NCI-H146 (cell line): ENCODE measurements at regions not wholly inside any gene's neighbourhood (a gene's known extent, or its start where the extent isn't known, plus 50 kb on each side); places are given as distances from the start of the nearest gene placed in this dataset.

Experiments used
- DNase-seq: peaks from one replicate; lab custom pipeline; 2025; lab: John Stamatoyannopoulos, UW

DNA sequence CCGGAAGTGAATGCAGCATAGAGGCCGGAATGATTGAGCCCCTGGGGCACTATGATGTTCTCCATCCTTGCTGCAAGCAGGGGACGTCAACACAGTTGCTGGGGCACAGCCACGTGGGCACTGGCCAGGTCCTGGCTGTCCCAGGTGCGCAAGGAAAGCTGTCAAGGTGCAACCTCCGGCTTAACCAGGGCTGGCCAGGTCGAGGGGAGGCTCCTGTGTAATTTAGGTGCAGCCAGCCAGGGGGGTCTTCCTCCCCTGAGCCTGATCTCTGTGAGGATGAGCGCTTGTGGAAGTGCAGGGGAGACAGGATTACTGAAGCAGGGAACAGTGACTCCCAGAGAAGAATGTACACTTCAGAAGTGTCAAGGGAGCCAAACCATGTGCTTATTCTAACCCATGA is 852.8 kb upstream of the TMEM132C start:
- no peak for DNase-seq

DNA sequence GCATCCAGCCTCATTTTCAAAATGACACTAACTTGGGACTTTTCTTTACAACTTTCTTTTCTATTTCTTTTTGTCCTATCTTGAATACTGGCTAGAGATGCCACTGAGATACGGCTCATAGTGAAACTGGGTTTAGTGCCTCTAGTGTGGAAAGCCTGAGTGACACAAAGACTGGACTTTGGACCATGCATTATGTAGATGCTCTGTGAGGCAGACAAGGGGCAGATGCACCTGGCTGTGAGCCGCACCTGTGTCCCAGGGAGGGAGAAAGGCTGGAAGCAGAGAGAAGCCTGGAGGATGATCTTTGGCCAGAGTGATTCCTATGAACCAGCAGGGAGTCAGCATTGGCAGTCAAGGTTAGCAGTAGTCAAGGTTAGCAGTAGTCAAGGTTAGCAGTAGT is 852.3 kb upstream of the TMEM132C start:
- peak; percentile 88 for DNase-seq

DNA sequence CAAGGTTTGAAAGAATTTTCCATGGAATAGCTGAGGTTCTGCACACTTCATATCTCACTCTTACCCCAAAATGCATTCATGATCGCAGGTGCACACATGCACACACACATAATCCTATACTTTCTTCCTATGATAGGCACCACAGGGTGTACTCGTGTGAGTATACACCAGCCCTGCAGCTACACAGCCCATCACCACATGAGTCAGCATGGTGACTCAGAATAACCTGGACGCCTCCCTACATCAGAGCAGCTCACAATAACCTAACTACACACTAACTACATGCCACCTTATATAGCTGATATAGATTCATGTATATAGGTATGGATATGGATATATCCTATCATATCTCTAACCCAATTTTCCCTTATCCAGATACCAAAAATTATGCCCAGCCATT is 850.2 kb upstream of the TMEM132C start:
- DNase-seq: no peak

DNA sequence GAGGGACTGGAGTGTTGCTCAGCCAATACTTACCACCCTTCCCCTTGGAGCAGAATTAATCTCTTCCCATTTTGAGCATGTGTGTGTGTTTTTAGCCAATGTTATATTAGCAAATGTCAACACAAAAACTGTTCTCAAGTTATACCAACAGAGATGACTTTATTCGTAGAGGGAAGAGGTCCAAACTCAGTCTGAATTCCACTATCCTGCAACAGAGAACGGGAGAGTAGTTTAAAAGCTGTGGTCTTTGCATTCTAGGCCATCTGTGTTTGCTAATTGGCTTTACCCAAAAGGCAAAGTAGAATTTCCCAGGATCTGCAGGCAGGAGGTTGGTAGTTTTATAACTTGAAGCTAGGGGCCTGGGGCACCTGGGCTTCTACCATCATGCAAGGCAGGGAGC is 847.9 kb upstream of the TMEM132C start:
- no peak for DNase-seq

DNA sequence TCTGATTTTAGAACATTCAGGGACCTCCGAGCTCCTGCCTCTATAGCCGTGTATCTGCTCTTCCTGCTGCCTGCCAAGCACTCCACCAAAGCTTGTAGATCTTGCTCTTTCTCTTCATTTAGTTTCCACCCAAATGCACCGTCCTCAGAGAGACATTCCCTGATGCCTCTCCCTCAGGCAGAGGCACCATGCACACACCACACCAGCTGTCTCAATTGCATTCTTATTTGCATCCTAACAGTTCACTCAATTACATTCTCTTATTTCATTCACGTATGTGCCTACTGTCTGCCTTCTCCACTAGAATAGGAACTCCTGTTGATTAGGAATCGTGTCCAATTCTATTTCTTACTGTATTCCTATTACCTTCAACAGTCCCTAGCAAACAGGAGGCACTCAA is 845.4 kb upstream of the TMEM132C start:
- DNase-seq: no peak

DNA sequence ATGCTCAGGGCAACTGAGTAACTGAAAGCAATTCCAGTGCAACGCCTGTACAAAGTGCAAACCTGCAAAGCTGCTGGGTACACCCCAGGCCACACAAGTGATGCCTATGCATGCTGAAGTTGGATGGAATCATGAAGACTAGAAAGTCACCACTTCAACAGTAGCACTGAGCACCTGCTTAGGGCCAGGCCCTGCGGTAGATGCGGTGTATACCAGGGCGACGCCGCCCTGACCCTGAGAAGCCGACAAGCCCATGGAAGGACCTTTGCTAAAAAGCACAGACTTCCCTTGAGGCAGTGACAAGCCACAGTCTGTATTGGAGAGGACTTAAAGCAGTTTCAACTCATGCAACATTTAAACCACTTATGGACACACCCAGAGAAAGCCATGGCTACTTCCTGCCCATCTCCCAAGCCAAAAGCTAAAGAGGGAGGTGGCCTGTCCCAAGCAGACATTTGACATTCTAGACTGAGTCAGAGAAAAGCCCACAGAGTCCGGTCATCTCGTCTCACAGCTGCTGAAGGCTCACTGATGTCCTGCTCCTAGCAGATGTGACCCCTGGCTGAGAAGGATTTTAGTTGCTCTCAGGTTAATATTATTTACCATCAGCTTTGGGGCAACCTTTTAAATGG is 843.9 kb upstream of the TMEM132C start:
- no peak for DNase-seq

DNA sequence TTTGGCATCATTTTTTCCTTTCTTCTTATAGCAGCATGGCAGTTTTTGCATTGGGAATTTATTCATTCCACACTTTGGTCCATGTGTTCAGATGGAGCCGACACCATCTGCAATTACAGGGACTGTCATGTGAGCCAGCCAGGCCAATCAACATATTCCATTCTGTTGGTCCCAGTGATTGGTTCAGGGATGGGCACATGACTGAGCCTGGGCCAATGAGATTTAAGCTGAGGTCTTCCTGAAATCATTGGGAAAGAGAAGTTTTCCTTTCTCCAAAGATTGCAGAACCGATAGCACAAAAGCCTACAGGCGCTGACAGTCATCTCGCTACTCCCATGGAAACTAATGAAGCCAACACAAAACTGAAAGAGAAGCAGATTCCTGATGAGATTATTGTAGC is 841.5 kb upstream of the TMEM132C start:
- DNase-seq: no peak

DNA sequence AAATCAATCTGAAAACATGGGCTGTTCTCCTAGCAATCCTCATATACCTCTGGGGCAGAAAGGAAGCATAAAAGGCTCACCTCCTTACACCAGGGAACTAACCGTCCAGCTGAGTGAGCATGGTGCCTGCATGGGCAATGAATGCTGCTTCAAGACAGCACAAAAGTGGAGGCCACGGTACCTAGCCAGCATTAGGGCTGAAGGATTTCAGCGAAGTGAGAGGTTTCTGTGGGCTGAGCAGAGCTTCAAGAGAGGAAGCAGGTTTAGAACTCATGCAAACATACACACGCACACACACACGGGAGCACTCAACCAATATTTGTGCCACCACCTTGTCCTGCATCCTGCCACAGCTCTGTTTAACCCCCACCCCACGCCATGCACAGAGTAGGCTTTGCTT is 838.5 kb upstream of the TMEM132C start:
- no peak for DNase-seq

DNA sequence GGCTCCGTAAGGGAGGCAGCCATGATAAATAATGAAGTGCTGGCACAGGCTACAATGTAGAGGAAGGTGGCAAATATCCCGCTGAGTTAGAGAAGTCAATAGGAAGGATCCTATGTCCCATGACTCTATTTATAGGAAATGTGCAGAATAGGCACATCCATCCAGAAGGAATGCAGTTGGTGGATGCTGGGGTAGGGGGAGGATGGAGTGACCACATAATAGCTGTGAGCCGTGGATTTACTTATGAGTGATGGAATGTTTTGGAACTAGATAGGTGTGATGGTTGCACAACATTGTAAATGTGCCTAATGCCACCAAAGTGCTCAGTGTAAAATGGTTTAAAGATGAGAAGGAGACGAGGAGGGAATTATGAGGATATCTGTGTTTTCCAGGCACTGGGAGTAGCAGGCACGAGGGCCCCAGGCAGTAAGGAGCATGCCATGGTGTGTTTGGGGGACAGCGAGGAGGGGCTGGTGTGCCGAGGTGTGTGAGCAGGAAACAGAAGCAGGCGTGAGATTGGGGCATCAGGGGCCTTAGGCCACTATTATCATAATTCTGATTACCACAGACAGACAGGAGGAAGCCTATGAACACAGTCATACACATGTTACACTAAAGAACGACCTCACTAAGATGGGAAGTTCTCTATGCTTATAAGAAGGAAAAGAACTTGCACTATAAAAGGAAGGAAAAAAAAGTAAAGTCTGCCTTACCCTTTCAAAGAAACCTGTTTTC is 837.3 kb upstream of the TMEM132C start:
- DNase-seq: no peak

DNA sequence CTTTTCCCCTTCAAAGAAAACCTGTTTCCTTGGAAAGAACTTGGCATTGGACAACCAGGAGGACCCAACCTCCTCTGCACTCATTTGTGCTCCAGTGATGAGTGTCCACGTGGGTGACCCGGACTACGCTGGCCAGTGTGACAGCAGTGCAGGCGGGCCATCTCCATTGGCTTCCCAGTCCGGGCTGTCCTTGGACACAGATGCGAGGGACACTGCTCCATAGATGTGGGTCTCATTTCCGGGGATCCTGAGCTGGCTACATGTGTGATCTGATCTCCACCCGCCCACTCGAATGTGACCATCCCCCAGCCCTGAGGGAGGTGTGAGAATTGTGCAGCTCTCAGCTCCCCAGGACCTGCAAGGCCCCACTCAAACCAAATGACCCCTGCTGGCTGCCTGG is 836.6 kb upstream of the TMEM132C start:
- no peak for DNase-seq

DNA sequence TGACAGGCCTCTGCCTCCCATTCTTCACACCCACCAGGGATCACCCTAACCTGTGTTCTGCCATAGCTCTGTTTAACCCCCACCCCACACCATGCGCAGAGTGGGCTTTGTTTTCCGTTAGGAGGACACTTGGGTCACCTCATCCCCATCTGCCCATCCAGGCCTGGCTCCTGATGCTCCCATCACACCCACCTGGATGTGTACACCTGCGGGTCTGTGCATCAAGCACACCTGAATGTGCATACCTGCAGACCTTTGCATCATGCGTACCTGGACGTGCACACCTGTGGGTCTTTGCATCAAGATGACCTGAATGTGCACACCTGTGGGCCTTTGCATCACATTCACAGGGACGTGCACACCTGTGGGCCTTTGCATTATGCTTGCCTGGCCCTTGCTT is 835.8 kb upstream of the TMEM132C start:
- no peak for DNase-seq

DNA sequence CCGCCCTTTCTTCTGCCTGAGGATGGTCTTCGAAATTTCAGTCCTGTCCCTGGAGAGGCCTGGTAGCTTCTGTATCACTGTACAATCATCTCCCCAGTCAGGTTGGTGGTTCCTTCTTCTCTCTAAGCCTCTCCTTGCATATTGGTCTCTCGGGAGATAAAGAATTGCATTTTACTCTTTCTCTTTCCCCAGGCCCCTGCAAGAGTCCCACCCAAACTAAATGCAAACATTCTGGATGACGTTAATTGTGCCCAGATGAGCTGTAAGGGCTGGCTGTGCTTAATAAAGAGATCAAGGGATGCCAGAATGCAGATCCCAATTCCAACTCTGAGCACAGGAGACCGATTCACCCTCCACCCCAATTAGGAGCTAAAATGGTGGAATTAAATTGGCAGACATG is 835.4 kb upstream of the TMEM132C start:
- DNase-seq: no peak

DNA sequence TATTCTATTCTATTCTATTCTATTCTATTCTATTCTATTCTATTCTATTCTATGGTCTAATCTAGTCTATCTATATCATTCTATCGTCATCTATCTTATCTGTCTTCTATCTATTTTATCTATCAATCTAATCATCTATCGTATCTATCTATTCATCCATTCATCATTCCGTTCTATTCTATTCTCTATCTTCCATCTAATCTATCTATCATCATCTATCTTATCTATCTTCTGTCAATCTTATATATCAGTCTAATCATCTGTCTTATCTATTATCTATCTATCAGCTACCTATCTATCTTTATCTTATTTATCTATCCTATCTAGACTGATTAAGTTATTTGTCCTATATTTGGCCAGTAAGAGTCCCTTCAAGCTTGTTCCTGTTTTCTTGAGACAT is 831.5 kb upstream of the TMEM132C start:
- DNase-seq: no peak

DNA sequence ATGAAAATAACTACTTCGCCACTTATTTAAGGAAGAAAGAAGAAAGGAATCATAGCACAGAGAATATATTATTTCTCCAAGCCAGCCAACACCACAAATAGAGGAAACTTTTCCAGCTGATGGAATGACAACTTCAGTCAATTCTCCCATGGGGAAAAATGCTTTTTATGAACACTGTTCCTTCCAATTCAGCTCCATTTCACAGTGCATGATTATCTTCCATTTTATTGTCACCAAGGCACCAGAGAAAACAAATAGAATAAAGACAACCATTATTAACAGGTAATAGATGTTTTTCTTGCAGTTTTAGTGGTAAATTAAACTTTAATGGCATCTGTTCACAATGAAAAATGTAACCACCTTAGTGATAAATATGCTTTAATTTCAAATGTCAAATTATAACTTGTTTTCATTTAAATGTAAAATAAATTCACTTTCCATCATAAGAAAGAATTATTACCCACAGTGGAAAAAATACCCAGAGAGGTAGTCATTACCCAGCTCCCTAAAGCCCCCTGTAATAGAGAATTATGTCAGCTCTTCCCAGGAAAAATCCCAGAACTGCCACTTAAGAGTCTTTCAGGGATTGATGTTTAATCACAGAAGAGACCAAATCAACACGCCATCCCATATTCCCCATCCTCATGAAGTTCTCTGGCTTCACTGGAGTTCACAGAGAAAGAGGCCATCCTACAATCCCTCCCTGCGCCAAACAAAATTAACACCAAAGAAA is 828.3 kb upstream of the TMEM132C start:
- no peak for DNase-seq

DNA sequence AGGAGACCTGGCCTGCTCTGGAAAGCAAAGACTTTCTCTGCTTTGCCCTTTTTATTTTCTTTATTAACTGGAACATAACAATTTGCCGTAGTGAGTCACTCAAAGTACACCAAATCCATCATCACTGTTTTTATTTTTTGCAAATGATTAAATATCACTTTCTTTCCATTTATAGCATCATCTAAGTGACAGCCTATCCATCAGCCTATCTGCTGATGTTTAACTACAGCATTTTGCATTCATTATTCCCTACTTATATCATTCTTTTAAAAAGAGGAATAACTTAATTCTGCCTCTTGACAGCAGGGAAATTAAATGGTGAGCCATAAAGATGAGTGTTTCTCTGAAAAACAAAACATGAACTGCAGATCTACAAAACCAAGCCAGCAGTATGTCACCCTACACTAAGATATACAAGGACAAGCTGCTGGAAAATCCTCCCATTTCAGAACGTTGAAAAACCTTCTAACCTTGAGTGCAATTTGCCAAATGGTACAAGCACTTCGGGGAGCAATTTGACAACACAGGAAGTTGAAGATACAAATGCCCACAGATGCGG is 821.3 kb upstream of the TMEM132C start:
- DNase-seq: no peak

DNA sequence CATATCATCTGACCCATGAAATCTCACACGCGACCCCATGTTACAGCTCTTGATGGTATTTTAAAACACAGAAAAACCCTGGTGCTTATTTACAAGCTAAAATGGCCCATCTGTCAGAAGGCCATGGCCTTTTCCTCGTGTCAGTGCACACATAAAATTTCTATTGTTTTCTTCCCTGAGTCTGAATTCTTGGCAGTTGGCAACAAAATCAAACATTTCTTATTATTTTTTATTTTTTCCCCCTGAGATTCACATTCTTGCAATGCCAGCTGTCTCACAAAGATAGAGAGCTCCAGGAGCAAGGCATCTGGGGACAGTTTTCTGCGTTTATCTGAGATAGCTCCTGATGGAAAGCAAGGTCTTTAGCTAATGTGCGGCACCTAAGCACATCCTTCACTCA is 818.1 kb upstream of the TMEM132C start:
- no peak for DNase-seq

DNA sequence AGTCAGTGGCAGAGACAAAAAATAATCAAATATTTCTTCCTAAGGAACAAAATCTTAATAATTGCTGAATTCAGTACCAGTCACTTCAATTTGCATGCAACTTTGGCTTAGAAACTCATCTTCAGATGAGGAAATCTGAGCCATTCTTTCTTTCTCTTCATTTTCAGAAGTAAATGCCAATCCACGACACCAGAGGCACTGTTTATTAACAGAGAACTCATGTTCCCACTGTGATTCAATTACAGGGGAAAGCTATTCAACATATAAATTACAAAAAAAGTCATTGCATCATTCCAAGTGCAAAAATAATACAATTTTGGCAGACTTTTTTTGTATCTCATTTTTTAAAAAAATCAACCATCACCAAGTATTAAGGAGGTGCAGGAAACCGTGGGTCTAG is 816.1 kb upstream of the TMEM132C start:
- DNase-seq: no peak

DNA sequence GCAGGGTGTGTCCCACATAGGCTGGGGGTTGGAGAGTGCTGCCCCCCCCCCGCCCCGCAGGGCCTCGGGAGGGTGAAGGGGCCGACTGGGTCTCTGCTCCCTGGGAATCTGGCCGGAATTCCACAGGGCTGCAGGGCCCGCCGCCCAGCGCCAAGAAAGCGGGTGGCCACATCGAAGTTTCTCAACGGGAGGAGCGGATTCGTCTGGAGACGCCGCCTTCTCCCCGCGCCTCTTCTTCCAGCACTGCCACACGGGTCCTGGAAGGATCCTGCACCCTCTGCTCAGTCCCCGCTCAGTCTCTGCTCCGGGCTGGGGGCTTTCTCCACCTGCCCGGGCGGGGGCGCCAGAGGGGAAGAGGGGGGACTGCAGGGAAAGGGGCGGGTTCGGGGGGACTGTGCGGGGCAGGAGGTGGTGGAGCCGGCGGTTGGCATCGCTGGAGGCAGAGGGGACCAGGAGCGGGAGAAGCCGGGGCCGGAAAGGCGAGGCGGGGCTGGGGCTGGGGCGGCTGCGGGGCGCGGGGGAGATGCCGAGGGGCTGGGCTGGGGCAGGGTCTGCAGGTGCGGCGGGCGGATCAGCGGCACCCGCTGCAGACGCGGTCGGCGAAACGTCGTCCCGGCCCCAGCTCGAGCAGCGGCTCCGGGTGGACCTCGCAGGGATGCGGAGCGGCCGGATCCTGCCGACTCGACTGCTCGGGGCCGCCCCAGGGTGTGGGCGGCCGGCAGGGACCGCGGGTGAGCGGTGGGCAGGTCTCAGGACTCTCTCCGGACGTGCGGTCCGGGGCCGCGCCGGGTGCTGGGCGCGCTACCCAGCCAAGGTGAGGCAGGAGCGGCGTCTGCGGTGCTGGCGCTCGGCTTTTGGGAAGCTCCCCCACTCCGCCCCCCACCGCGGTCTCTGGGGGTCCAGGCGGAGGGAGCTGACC is 811.4 kb upstream of the TMEM132C start:
- DNase-seq: peak; percentile 55

DNA sequence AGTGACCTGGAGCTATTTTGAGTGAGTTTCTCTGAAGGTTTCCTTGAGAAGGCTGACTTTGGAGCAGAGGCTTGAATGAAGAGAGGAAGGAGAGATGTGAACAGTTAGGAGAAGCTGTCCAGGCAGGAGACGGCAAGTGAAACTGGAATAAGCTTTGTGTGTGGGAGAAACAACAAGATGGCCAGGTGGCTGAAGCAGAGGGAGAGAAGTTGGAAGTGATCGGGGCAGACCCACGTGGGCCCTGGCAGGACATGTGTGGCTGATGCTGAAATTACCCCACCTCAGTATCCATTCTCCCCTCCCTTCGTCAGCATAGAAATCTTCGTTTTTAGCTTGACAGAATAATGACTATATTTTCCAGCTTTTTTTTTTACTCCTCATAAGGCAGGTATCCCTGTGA is 809.2 kb upstream of the TMEM132C start:
- no peak for DNase-seq

DNA sequence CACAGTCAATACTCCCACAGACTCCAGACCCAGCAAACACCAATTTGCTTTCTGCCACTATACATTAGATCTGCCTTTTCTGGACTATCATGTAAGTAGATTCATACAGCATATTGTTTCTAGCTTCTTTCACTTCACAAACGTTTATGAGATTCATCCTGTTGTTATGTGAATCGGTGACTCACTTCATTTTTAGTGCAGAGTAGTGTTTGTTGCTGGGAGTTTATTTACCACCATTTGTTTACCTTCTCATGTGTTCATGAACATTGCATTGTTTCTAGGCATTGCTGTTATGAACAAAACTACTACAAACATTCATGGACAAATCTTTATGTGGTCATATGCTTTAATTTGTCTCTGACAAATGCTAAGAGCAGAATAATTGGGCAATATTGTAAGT is 807.8 kb upstream of the TMEM132C start:
- DNase-seq: no peak

DNA sequence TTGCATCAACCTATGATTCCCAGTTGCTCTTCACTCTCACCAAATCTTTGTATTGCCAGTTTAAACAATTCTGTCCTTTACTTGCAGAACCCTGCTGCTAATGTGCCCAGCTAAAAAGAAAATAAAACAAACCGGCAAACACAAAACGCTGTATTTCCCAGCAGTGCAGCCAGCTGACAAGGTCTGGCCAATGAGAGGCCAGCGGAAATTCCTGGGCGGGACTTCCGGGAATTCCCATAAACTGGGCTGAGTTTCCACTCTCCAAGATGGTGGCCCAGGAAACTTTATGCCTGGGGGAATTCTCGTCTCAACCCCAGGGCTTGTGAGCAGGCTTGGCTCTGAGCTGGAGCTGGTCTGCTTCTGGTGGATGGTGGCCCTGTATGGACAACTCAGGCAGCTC is 807.3 kb upstream of the TMEM132C start:
- DNase-seq: no peak

DNA sequence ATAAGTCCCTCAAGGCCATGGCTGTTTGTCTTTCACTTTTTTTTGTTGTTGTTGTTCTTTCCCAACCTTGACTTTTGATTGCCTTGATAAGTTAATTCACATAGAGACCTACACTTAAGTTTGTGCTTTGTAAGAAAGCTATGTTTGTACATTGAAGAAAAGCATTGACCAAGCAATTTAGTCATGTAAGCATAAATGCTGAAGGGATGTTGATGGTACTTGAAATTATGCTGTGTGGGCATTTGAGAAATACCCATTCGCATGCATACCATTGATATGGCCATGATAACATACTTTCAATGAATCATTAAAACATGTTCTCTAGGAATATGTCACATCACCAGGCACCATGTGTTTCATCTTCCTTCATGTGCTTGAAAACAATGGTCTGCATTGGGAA is 803.7 kb upstream of the TMEM132C start:
- DNase-seq: no peak
